GM12878 (cell line): ENCODE measurements at regions not wholly inside any gene's neighbourhood (a gene's known extent, or its start where the extent isn't known, plus 50 kb on each side); places are given as distances from the start of the nearest gene placed in this dataset.

Experiments
- ATAC-seq: fragments of 200-7000 bp; cut with Tn5 transposase; 3 replicates; pipeline ENCODE4 v1.9.1; 2020; ENCODE audit warnings: mild to moderate bottlenecking, moderate library complexity
- BruUV-seq: library from RNA; stranded (reverse); fragments of 400-500 nt; replicated peaks from 2 replicates; lab custom pipeline; 2021; lab: Mats Ljungman, UMichigan
- CTCF ChIA-PET: fragments of 300-600 bp; sonication (Branson Sonifier 250); formaldehyde crosslinking; extraction: SDS; loops from one replicate; lab custom pipeline; 2021; ENCODE audit warnings: inconsistent platforms; lab: Yijun Ruan, JAX
- POLR2A ChIA-PET: fragments of 350-600 bp; formaldehyde crosslinking; extraction: SDS; loops from one replicate; lab custom pipeline; 2021; ENCODE audit warnings: inconsistent platforms; lab: Charles Lee
- RAD21 ChIA-PET: fragments of 300-600 bp; sonication (Branson Sonifier 250); formaldehyde crosslinking; loops from one replicate; lab custom pipeline; 2023; ENCODE audit warnings: antibody characterized with exemption; ENCODE audit not compliant: unreplicated experiment; lab: Charles Lee
- SMC1A ChIA-PET: fragments of 300-600 bp; sonication (Branson Sonifier 250); formaldehyde crosslinking; loops from one replicate; lab custom pipeline; 2023; ENCODE audit not compliant: unreplicated experiment, uncharacterized antibody; lab: Charles Lee
- DNase-seq: peaks from one replicate; pipeline ENCODE4 v3.0.0-alpha.2; 2011; ENCODE audit warnings: low read depth, low spot score
- FAIRE-seq: peaks from 3 replicates; lab custom pipeline; 2011; peaks lifted over from hg19 to GRCh38; lab: Jason Lieb, UNC
- H2AFZ ChIP-seq: 2 replicates; pipeline ENCODE4 v1.6.0; 2011; ENCODE audit warnings: low read depth, low read length, control low read depth; ENCODE audit not compliant: control insufficient read depth
- H3K27ac ChIP-seq: 2 replicates; pipeline ENCODE4 v1.5.1; 2011; ENCODE audit warnings: control low read depth; ENCODE audit not compliant: control insufficient read depth, insufficient read depth
- H3K27me3 ChIP-seq, 2 experiments: replicated peaks in 1 of 2; 2 replicates each; pipeline versions ENCODE4 v1.6.0 to v1.6.1; 2011; ENCODE audit warnings: low read length in 1 of 2; ENCODE audit not compliant: control insufficient read depth in 2 of 2, insufficient read depth in 2 of 2
- H3K36me3 ChIP-seq, 2 experiments: 2 replicates each; pipeline ENCODE4 v1.5.1; 2011; ENCODE audit warnings: low read length in 1 of 2; ENCODE audit not compliant: control insufficient read depth in 2 of 2, insufficient read depth in 2 of 2
- H3K4me1 ChIP-seq: 2 replicates; pipeline ENCODE4 v1.6.1; 2011; ENCODE audit warnings: mild to moderate bottlenecking, low read length, moderate library complexity, mixed read lengths; ENCODE audit not compliant: control insufficient read depth, insufficient read depth
- H3K4me2 ChIP-seq: 2 replicates; pipeline ENCODE4 v1.6.0; 2011; ENCODE audit warnings: control low read depth; ENCODE audit not compliant: control insufficient read depth, insufficient read depth
- H3K4me3 ChIP-seq: fragments of 200-600 bp; sonication (generic); 2 replicates; pipeline ENCODE4 v1.5.1; 2016
- H3K79me2 ChIP-seq: 2 replicates; pipeline ENCODE4 v1.6.0; 2011; ENCODE audit warnings: low read length; ENCODE audit not compliant: control insufficient read depth, insufficient read depth
- H3K9ac ChIP-seq: 2 replicates; pipeline ENCODE4 v1.8.0; 2011; ENCODE audit warnings: low read length, control low read depth, mixed read lengths; ENCODE audit not compliant: control insufficient read depth, insufficient read depth
- H3K9me3 ChIP-seq: replicated peaks from 3 replicates; pipeline ENCODE4 v1.5.1; 2011; ENCODE audit warnings: mild to moderate bottlenecking, low read length; ENCODE audit not compliant: control insufficient read depth, insufficient read depth
- H4K20me1 ChIP-seq: 2 replicates; pipeline ENCODE4 v1.6.0; 2011; ENCODE audit not compliant: control insufficient read depth, insufficient read depth
- ASH2L ChIP-seq: fragments of 300-600, 200-600 bp; sonication (generic); IDR thresholded peaks from 2 replicates; pipeline ENCODE4 v1.6.1; 2017; ENCODE audit warnings: low read depth, mild to moderate bottlenecking, borderline replicate concordance
- FOXK2 ChIP-seq: fragments of 450-650 bp; IDR thresholded peaks from 2 replicates; pipeline ENCODE4 v1.6.1; 2017; ENCODE audit warnings: mild to moderate bottlenecking, moderate library complexity
- ZBTB40 ChIP-seq: fragments of 450-650 bp; IDR thresholded peaks from 2 replicates; pipeline ENCODE4 v1.6.1; 2016; ENCODE audit warnings: mild to moderate bottlenecking, moderate library complexity, borderline replicate concordance
- WGBS: methylation state at CpG from one replicate; pipeline ENCODE4 v1.1.6; 2016; ENCODE audit warnings: low lambda C conversion rate; ENCODE audit not compliant: insufficient replicate concordance, insufficient coverage; ENCODE audit errors: missing lambda C conversion rate; 5-methylcytosine and 5-hydroxymethylcytosine counted together
- in situ Hi-C: fragments of 300-500 bp; cut with MboI; formaldehyde crosslinking; loops from 9 replicates; pipeline ENCODE4 v1.14.3; 2018; ENCODE audit warnings: mixed read lengths
- intact Hi-C: fragments of 100-400 bp; cut with micrococcal nuclease; formaldehyde crosslinking; loops from one replicate; pipeline ENCODE4 v1.14.2; 2022; ENCODE audit not compliant: unreplicated experiment

- H3K79me2 ChIP-seq = no peaks in the 10 kb centered on the region
- no peak for ATAC-seq
- no peak overlapping the region for H2AFZ ChIP-seq
- no peak overlapping the region for H3K27ac ChIP-seq
- POLR2A ChIA-PET = no interaction called here
- CTCF ChIA-PET = no interaction called here
- no peaks in the 10 kb centered on the region for H4K20me1 ChIP-seq
- WGBS = 28% methylated on average over 5 of the region's 5 CpGs
- no TSS peak for BruUV-seq
- intact Hi-C loops = no loop called here
- TF ChIP-seq FOXK2 (no peak), ZBTB40 (no peak), ASH2L (no peak)
- TF ChIP-seq, all 136 proteins: peak for 0
- H3K9ac ChIP-seq = no peak overlapping the region
- ChIA-PET SMC1A (interaction anchor here (0.7 to 1.3 kb wide), 3 partner anchors 67 to 150 kb away, joined by 3 to 4 read pairs (median 3); partner anchors contain the start of gene TNFRSF21), RAD21 (no interaction called here)
- DNase-seq = no peak
- H3K36me3 ChIP-seq = no peaks in the 10 kb centered on the region
- H3K9me3 ChIP-seq = no peaks in the 10 kb centered on the region
- no peak for FAIRE-seq
- in situ Hi-C loops = no loop called here
- H3K4me3 ChIP-seq = no peak overlapping the region
- H3K4me2 ChIP-seq = no peak overlapping the region
- no peaks in the 10 kb centered on the region; a peak in 2 of 4 replicates for H3K27me3 ChIP-seq
- H3K4me1 ChIP-seq = no peaks in the 10 kb centered on the region; the same call in 1 of the 2 replicates
Observed at GRCh38 chr6:47159763-47160162, 117.6 kb upstream of the ADGRF1 start.
